Esophagus muscularis mucosa (tissue), 3 donors: ENCODE measurements at regions not wholly inside any gene's neighbourhood (a gene's known extent, or its start where the extent isn't known, plus 50 kb on each side); places are given as distances from the start of the nearest gene placed in this dataset.
"Not testable (repeated sequence)": the region's sequence is repeated elsewhere in the genome, so short reads cannot be mapped to it uniquely, and the experiment has no call there.

ENCODE experiments used
- CTCF ChIP-seq, 3 experiments: fragments of 200-600 bp in 2 of 3; fragments of 450-650 bp in 1 of 3; sonication (generic) in 2 of 3; IDR thresholded peaks; one replicate each; pipeline ENCODE4 v1.5.1; 2017 to 2019; ENCODE audit warnings: antibody characterized with exemption in 3 of 3, mild to moderate bottlenecking in 2 of 3, moderate library complexity in 1 of 3
- POLR2A ChIP-seq: fragments of 450-650 bp; IDR thresholded peaks from one replicate; pipeline ENCODE4 v1.6.1; 2017; ENCODE audit warnings: antibody characterized with exemption, moderate library complexity, mild to moderate bottlenecking, low read depth

DNA sequence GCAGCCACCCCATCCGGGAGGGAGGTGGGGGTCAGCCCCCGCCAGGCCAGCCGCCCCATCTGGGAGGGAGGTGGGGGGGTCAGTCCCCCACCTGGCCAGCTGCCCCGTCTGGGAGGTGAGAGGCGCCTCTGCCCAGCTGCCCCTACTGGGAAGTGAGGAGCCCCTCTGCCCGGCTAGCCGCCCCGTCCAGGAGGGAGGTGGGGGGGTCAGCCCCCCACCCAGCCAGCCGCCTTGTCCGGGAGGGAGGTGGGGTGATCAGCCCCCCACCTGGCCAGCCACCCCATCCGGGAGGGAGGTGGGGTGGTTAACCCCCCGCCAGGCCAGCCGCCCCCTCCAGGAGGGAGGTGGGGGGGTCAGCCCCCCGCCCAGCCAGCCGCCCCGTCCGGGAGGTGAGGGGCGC lies 852.4 kb upstream of the DEFB115 start:
- not testable (repeated sequence) for TF ChIP-seq POLR2A; CTCF (IDR thresholded peaks at IDR 0.05)
